ENCODE measurements at regions not wholly inside any gene's neighbourhood (a gene's known extent, or its start where the extent isn't known, plus 50 kb on each side); places are given as distances from the start of the nearest gene placed in this dataset.

- TF ChIP-seq REST (IDR thresholded peaks at IDR 0.05; ENCODE audit: unreplicated experiment) (no peak), POLR2AphosphoS5 (IDR thresholded peaks at IDR 0.05; ENCODE audit: low read depth) (no peak), ZNF114 (CRISPR knock-in tag; IDR thresholded peaks at IDR 0.05) (no peak), NANOG (IDR thresholded peaks at IDR 0.05; ENCODE audit: borderline replicate concordance) (no peak)
Observed at GRCh38 chr20:11333634-11334033, 584.1 kb upstream of the BTBD3 start (continued).

GRCh38 chr20:11337361-11338130 is 580.1 kb upstream of the BTBD3 start:
- Histone ChIP-seq H3K9me2 (ENCODE audit: insufficient read depth) (0 out of 2 replicates have a peak, but pooled peaks cover 7% of the 10 kb centered on the region), H3K79me2 (replicated peaks; ENCODE audit: insufficient read depth) (no peaks in the 10 kb centered on the region), H3K4me1 (ENCODE audit: insufficient read depth) (peaks cover 5% of the 10 kb centered on the region), H3K27ac (ENCODE audit: low read depth) (no peak overlapping the region), H3K4me3 (no peak overlapping the region), H3K27me3 (ENCODE audit: insufficient read depth) (no peaks in the 10 kb centered on the region), H2AFZ (peak overlapping the region; percentile 52; the same call in 1 of the 2 replicates), H3K4me2 (no peak overlapping the region), H3K36me3 (ENCODE audit: insufficient read depth) (no peaks in the 10 kb centered on the region), H4K20me1 (replicated peaks; ENCODE audit: insufficient read depth) (no peaks in the 10 kb centered on the region), H3F3A (replicated peaks; ENCODE audit: low read depth) (no peaks in the 10 kb centered on the region)
- H3K36me3 Mint-ChIP-seq (ENCODE audit: low read depth): no peaks in the 10 kb centered on the region
- DNase-seq (ENCODE audit: low spot score): no peak
- peaks cover 18% of the 10 kb centered on the region for H3K4me1 Mint-ChIP-seq
- no peaks in the 10 kb centered on the region for H3K27me3 Mint-ChIP-seq (ENCODE audit: insufficient read depth, low read depth, poor library complexity)
- ATAC-seq: no peak
- H3K4me3 Mint-ChIP-seq: no peak overlapping the region
- H3K9me3 Mint-ChIP-seq: no peaks in the 10 kb centered on the region
- H3K27ac Mint-ChIP-seq: no peak overlapping the region
- TF ChIP-seq NANOG (IDR thresholded peaks at IDR 0.05; ENCODE audit: borderline replicate concordance) (no peak), ZNF114 (CRISPR knock-in tag; IDR thresholded peaks at IDR 0.05) (no peak), POLR2AphosphoS5 (IDR thresholded peaks at IDR 0.05; ENCODE audit: low read depth) (no peak), CTCF (conservative IDR thresholded peaks at IDR 0.05; ENCODE audit: low read depth in 2 of 2) (no peak), EZH2 (IDR thresholded peaks at IDR 0.05; ENCODE audit: low read depth, unreplicated experiment) (no peak), STAT1 (IDR thresholded peaks at IDR 0.05; ENCODE audit: unreplicated experiment) (no peak), CREB1 (CRISPR knock-in tag; IDR thresholded peaks at IDR 0.05; ENCODE audit: low read depth) (no peak)

Measured in GM23338 (cell line).